H9 (cell line): ENCODE measurements at regions not wholly inside any gene's neighbourhood (a gene's known extent, or its start where the extent isn't known, plus 50 kb on each side); places are given as distances from the start of the nearest gene placed in this dataset.

ENCODE experiments used
- DNase-seq: peaks from one replicate; pipeline ENCODE4 v3.0.0-alpha.2; 2017
- H2AFZ ChIP-seq: one replicate; pipeline ENCODE4 v1.6.1; 2013; ENCODE audit warnings: mild to moderate bottlenecking, low read length, control low read depth, moderate library complexity
- H2AK5ac ChIP-seq: 2 replicates; pipeline ENCODE4 v1.6.1; 2013; ENCODE audit warnings: low read length, control low read depth, mixed read lengths; ENCODE audit not compliant: insufficient read length
- H2BK120ac ChIP-seq: one replicate; pipeline ENCODE4 v1.6.1; 2013; ENCODE audit warnings: low read depth, mild to moderate bottlenecking, low read length, control low read depth, inconsistent platforms; ENCODE audit not compliant: poor library complexity, severe bottlenecking
- H2BK12ac ChIP-seq: 2 replicates; pipeline ENCODE4 v1.6.1; 2013; ENCODE audit warnings: low read length, control low read depth, mixed read lengths, low read depth; ENCODE audit not compliant: insufficient read length
- H2BK15ac ChIP-seq: 2 replicates; pipeline ENCODE4 v1.6.1; 2013; ENCODE audit warnings: low read depth, low read length, control low read depth
- H2BK20ac ChIP-seq: one replicate; pipeline ENCODE4 v1.6.1; 2013; ENCODE audit warnings: low read depth, mild to moderate bottlenecking, low read length, control low read depth, inconsistent platforms; ENCODE audit not compliant: poor library complexity, severe bottlenecking
- H2BK5ac ChIP-seq: 2 replicates; pipeline ENCODE4 v1.6.1; 2013; ENCODE audit warnings: low read length, control low read depth, mixed read lengths; ENCODE audit not compliant: insufficient read length
- H3K14ac ChIP-seq: 2 replicates; pipeline ENCODE4 v1.6.1; 2013; ENCODE audit warnings: low read length, control low read depth; ENCODE audit not compliant: insufficient read depth
- H3K18ac ChIP-seq: 2 replicates; pipeline ENCODE4 v1.6.1; 2013; ENCODE audit warnings: low read depth, mild to moderate bottlenecking, mixed read lengths, low read length, control low read depth; ENCODE audit not compliant: insufficient read length
- H3K23ac ChIP-seq: 2 replicates; pipeline ENCODE4 v1.6.1; 2013; ENCODE audit warnings: low read length, control low read depth, mixed read lengths, low read depth; ENCODE audit not compliant: insufficient read length
- H3K23me2 ChIP-seq: 2 replicates; pipeline ENCODE4 v1.6.1; 2013; ENCODE audit warnings: low read depth, mild to moderate bottlenecking, mixed read lengths, low read length, control low read depth; ENCODE audit not compliant: insufficient read length, poor library complexity, severe bottlenecking
- H3K27ac ChIP-seq: 2 replicates; pipeline ENCODE4 v1.5.1; 2013; ENCODE audit warnings: low read length, control low read depth, mixed read lengths, low read depth; ENCODE audit not compliant: insufficient read length
- H3K27me3 ChIP-seq: 2 replicates; pipeline ENCODE4 v1.6.1; 2013; ENCODE audit warnings: low read length, control low read depth, inconsistent platforms; ENCODE audit not compliant: insufficient read depth
- H3K4ac ChIP-seq: 2 replicates; pipeline ENCODE4 v1.6.1; 2013; ENCODE audit warnings: low read depth, mild to moderate bottlenecking, control low read depth, inconsistent platforms, low read length, moderate library complexity
- H3K4me1 ChIP-seq: 2 replicates; pipeline ENCODE4 v1.6.1; 2013; ENCODE audit warnings: low read length, control low read depth, inconsistent platforms; ENCODE audit not compliant: insufficient read depth
- H3K4me2 ChIP-seq: 2 replicates; pipeline ENCODE4 v1.6.1; 2013; ENCODE audit warnings: low read length, control low read depth, mixed read lengths; ENCODE audit not compliant: insufficient read length, insufficient read depth
- H3K56ac ChIP-seq: 2 replicates; pipeline ENCODE4 v1.6.1; 2013; ENCODE audit warnings: low read depth, mild to moderate bottlenecking, mixed read lengths, low read length, control low read depth; ENCODE audit not compliant: insufficient read length
- H3K79me1 ChIP-seq: 2 replicates; pipeline ENCODE4 v1.6.1; 2013; ENCODE audit warnings: low read depth, mild to moderate bottlenecking, moderate library complexity, low read length, control low read depth, inconsistent platforms; ENCODE audit not compliant: insufficient read depth, poor library complexity, severe bottlenecking
- H3K79me2 ChIP-seq: 2 replicates; pipeline ENCODE4 v1.6.1; 2013; ENCODE audit warnings: low read length, control low read depth, inconsistent platforms; ENCODE audit not compliant: insufficient read depth
- H3K9ac ChIP-seq: 2 replicates; pipeline ENCODE4 v1.6.1; 2013; ENCODE audit warnings: low read length, control low read depth, mixed read lengths; ENCODE audit not compliant: insufficient read length; ENCODE audit errors: extremely low read depth
- H3K9me3 ChIP-seq: one replicate; pipeline ENCODE4 v1.6.1; 2013; ENCODE audit warnings: low read depth, low read length, inconsistent platforms; ENCODE audit not compliant: control insufficient read depth
- H3T11ph ChIP-seq: one replicate; pipeline ENCODE4 v1.6.1; 2013; ENCODE audit warnings: mild to moderate bottlenecking, low read length, control low read depth, inconsistent platforms
- H4K20me1 ChIP-seq: one replicate; pipeline ENCODE4 v1.6.1; 2013; ENCODE audit not compliant: control insufficient read depth, insufficient read length, insufficient read depth
- H4K5ac ChIP-seq: 2 replicates; pipeline ENCODE4 v1.6.1; 2013; ENCODE audit warnings: low read depth, mild to moderate bottlenecking, mixed read lengths, low read length, control low read depth; ENCODE audit not compliant: insufficient read length
- H4K8ac ChIP-seq: replicated peaks from 2 replicates; pipeline ENCODE4 v1.6.1; 2013; ENCODE audit warnings: low read length, control low read depth, mixed read lengths, low read depth; ENCODE audit not compliant: insufficient read length
- H4K91ac ChIP-seq: 2 replicates; pipeline ENCODE4 v1.6.1; 2013; ENCODE audit warnings: low read depth, mild to moderate bottlenecking, moderate library complexity, mixed read lengths, low read length, control low read depth; ENCODE audit not compliant: insufficient read length
- H3K27ac Mint-ChIP-seq, 3 experiments: 2 replicates in 2 of 3; 3 replicates in 1 of 3; pipeline ENCODE4 v1.8.0; 2020 to 2021; ENCODE audit warnings: mixed read lengths in 3 of 3, mild to moderate bottlenecking in 1 of 3, moderate library complexity in 1 of 3
- H3K27me3 Mint-ChIP-seq: 2 replicates; pipeline ENCODE4 v1.8.0; 2021; ENCODE audit warnings: low read depth, mild to moderate bottlenecking, moderate library complexity, mixed read lengths
- H3K36me3 Mint-ChIP-seq, 3 experiments: 2 replicates in 2 of 3; 3 replicates in 1 of 3; pipeline ENCODE4 v1.8.0; 2020 to 2021; ENCODE audit warnings: low read depth in 3 of 3, mixed read lengths in 3 of 3; ENCODE audit not compliant: insufficient read depth in 1 of 3
- H3K4me1 Mint-ChIP-seq, 2 experiments: 2 replicates each; pipeline ENCODE4 v1.8.0; 2020; ENCODE audit warnings: mixed read lengths in 2 of 2
- H3K4me3 Mint-ChIP-seq, 2 experiments: 2 replicates in 1 of 2; 3 replicates in 1 of 2; pipeline ENCODE4 v1.8.0; 2020 to 2021; ENCODE audit warnings: mild to moderate bottlenecking in 2 of 2, mixed read lengths in 2 of 2, moderate library complexity in 1 of 2
- H3K9me3 Mint-ChIP-seq, 2 experiments: 2 replicates in 1 of 2; 3 replicates in 1 of 2; pipeline ENCODE4 v1.8.0; 2020; ENCODE audit warnings: mild to moderate bottlenecking in 2 of 2, mixed read lengths in 2 of 2, moderate library complexity in 1 of 2
- WGBS: extraction: QIAGEN DNeasy Blood & Tissue Kit; methylation state at CpG from one replicate; pipeline ENCODE4 v1.1.7; 2013; ENCODE audit warnings: missing lambda C conversion rate, low lambda C conversion rate, mixed read lengths; ENCODE audit not compliant: insufficient read length; ENCODE audit errors: extremely low coverage; 5-methylcytosine and 5-hydroxymethylcytosine counted together
- TF ChIP-seq, protein P1 (sequence below): fragments of 200-600 bp; sonication (generic); conservative IDR thresholded peaks from 3 replicates; pipeline ENCODE4 v1.8.0; 2021; ENCODE audit warnings: antibody characterized with exemption, mild to moderate bottlenecking

DNA sequence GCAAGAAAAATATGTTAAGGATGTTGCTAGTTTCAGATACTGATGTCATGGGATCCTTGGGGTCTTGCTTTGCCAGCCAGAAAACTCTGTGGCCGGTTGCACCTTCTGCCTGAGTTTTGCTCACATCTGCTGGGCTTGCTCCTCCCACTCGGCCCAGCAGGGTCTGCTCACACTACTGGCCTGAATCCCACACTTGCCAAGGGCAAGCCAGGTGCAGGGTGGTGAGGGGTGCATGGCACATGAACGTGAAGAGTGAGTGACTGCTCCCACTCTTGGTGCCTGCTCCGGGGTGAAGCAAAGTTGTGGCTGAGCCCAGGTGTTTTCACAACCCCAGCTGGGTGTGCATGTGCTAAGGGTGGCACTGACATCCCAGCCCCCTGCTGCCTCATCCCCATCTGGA, 83.1 kb upstream of the STARD4 start:
- H2BK20ac ChIP-seq: no peak overlapping the region
- H2AK5ac ChIP-seq: no peak overlapping the region
- no peak overlapping the region for H3K27ac Mint-ChIP-seq
- H3K9me3 ChIP-seq: no peaks in the 10 kb centered on the region
- H3K4me1 Mint-ChIP-seq: peaks cover 5% of the 10 kb centered on the region in 2 experiments
- H3K4me2 ChIP-seq: no peak overlapping the region
- no peaks in the 10 kb centered on the region for H3K27me3 ChIP-seq
- H4K5ac ChIP-seq: no peak overlapping the region
- no peaks in the 10 kb centered on the region for H3K79me1 ChIP-seq
- no peak overlapping the region for H2BK15ac ChIP-seq
- H3K4me3 Mint-ChIP-seq: no peak overlapping the region
- no peaks in the 10 kb centered on the region for H3K79me2 ChIP-seq
- H3K9ac ChIP-seq: no peak overlapping the region
- no peaks in the 10 kb centered on the region for H3K9me3 Mint-ChIP-seq
- H2AFZ ChIP-seq: no peak overlapping the region
- H3K14ac ChIP-seq: no peak overlapping the region
- H3K23me2 ChIP-seq: peaks cover 3% of the 10 kb centered on the region
- DNase-seq: no peak
- H3K56ac ChIP-seq: no peak overlapping the region
- H3T11ph ChIP-seq: no peak overlapping the region
- H3K4me1 ChIP-seq: no peaks in the 10 kb centered on the region
- no peak overlapping the region for H2BK120ac ChIP-seq
- no peak overlapping the region for H3K18ac ChIP-seq
- no peak overlapping the region for H3K4ac ChIP-seq
- no peak overlapping the region for H2BK5ac ChIP-seq
- no peaks in the 10 kb centered on the region for H4K20me1 ChIP-seq
- no peaks in the 10 kb centered on the region; the same call in none of the 2 replicates for H3K27me3 Mint-ChIP-seq
- H2BK12ac ChIP-seq: no peak overlapping the region
- H3K36me3 Mint-ChIP-seq: no peaks in the 10 kb centered on the region
- TF ChIP-seq, protein P1, sequence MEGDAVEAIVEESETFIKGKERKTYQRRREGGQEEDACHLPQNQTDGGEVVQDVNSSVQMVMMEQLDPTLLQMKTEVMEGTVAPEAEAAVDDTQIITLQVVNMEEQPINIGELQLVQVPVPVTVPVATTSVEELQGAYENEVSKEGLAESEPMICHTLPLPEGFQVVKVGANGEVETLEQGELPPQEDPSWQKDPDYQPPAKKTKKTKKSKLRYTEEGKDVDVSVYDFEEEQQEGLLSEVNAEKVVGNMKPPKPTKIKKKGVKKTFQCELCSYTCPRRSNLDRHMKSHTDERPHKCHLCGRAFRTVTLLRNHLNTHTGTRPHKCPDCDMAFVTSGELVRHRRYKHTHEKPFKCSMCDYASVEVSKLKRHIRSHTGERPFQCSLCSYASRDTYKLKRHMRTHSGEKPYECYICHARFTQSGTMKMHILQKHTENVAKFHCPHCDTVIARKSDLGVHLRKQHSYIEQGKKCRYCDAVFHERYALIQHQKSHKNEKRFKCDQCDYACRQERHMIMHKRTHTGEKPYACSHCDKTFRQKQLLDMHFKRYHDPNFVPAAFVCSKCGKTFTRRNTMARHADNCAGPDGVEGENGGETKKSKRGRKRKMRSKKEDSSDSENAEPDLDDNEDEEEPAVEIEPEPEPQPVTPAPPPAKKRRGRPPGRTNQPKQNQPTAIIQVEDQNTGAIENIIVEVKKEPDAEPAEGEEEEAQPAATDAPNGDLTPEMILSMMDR: no peak
- no peak overlapping the region for H3K23ac ChIP-seq
- no peak overlapping the region for H4K8ac ChIP-seq
- no peak overlapping the region for H4K91ac ChIP-seq
- H3K27ac ChIP-seq: no peak overlapping the region
- no CpG with 5 or more reads among the region's 4 CpGs for WGBS
